GM21723 (cell line): ENCODE measurements at regions not wholly inside any gene's neighbourhood (a gene's known extent, or its start where the extent isn't known, plus 50 kb on each side); places are given as distances from the start of the nearest gene placed in this dataset.

Experiments
- ATAC-seq: cut with Tn5 transposase; IDR thresholded peaks from one replicate; pipeline ENCODE4 v1.9.1; 2021; ENCODE audit warnings: mild to moderate bottlenecking, moderate library complexity; ENCODE audit not compliant: unreplicated experiment

GRCh38 chr1:199396456-199396855 is 631.1 kb upstream of the NR5A2 start:
- no peak for ATAC-seq

GRCh38 chr1:199399996-199400724 is 627.4 kb upstream of the NR5A2 start:
- peak; percentile 83 for ATAC-seq

GRCh38 chr1:199403531-199404116 is 623.9 kb upstream of the NR5A2 start:
- no peak for ATAC-seq

GRCh38 chr1:199404191-199404590 is 623.3 kb upstream of the NR5A2 start:
- no peak for ATAC-seq

- no peak for ATAC-seq
Measured at GRCh38 chr1:199404976-199405375, 622.5 kb upstream of the NR5A2 start.

GRCh38 chr1:199405634-199406196 is 621.8 kb upstream of the NR5A2 start:
- no peak for ATAC-seq

- no peak for ATAC-seq
Measured at GRCh38 chr1:199410462-199410861, 617.0 kb upstream of the NR5A2 start.

- ATAC-seq, result no peak
Measured at GRCh38 chr1:199411506-199411905, 616.0 kb upstream of the NR5A2 start.

GRCh38 chr1:199422206-199422605 is 605.3 kb upstream of the NR5A2 start:
- ATAC-seq, result no peak

GRCh38 chr1:199447906-199448305 is 579.6 kb upstream of the NR5A2 start:
- no peak for ATAC-seq

- no peak for ATAC-seq
Measured at GRCh38 chr1:199448646-199449045, 578.9 kb upstream of the NR5A2 start.

GRCh38 chr1:199449221-199449620 is 578.3 kb upstream of the NR5A2 start:
- ATAC-seq, result no peak

- no peak for ATAC-seq
Measured at GRCh38 chr1:199449681-199450080, 577.8 kb upstream of the NR5A2 start.

- ATAC-seq, result no peak
Measured at GRCh38 chr1:199452627-199453026, 574.9 kb upstream of the NR5A2 start.

- ATAC-seq, result no peak
Measured at GRCh38 chr1:199453723-199454122, 573.8 kb upstream of the NR5A2 start.

GRCh38 chr1:199460933-199461332 is 566.6 kb upstream of the NR5A2 start:
- ATAC-seq, result no peak

- ATAC-seq, result no peak
Measured at GRCh38 chr1:199463521-199464127, 563.9 kb upstream of the NR5A2 start.

- ATAC-seq, result no peak
Measured at GRCh38 chr1:199466961-199467360, 560.5 kb upstream of the NR5A2 start.

GRCh38 chr1:199472018-199472417 is 555.5 kb upstream of the NR5A2 start:
- ATAC-seq, result no peak

GRCh38 chr1:199472978-199473377 is 554.5 kb upstream of the NR5A2 start:
- no peak for ATAC-seq

- no peak for ATAC-seq
Measured at GRCh38 chr1:199474738-199475137, 552.8 kb upstream of the NR5A2 start.

- no peak for ATAC-seq
Measured at GRCh38 chr1:199482426-199482825, 545.1 kb upstream of the NR5A2 start.
